Fibroblast of mammary gland (primary cell): ENCODE measurements at regions not wholly inside any gene's neighbourhood (a gene's known extent, or its start where the extent isn't known, plus 50 kb on each side); places are given as distances from the start of the nearest gene placed in this dataset.
"Not testable (repeated sequence)": the region's sequence is repeated elsewhere in the genome, so short reads cannot be mapped to it uniquely, and the experiment has no call there.

Experiments used
- DNase-seq: peaks from one replicate; pipeline ENCODE4 v3.0.0-alpha.2; 2010; ENCODE audit warnings: low read depth
- H3K4me3 ChIP-seq: 2 replicates; pipeline ENCODE4 v1.5.1; 2011; ENCODE audit warnings: low read depth, mild to moderate bottlenecking, low read length, moderate library complexity; ENCODE audit not compliant: control insufficient read depth
- CTCF ChIP-seq: conservative IDR thresholded peaks from 2 replicates; pipeline ENCODE4 v1.5.1; 2011; ENCODE audit warnings: low read depth, low read length, inconsistent platforms; ENCODE audit not compliant: control insufficient read depth, insufficient read depth

GRCh38 chr6:88403486-88403885, 237.3 kb upstream of the CNR1 start:
- no peak overlapping the region for H3K4me3 ChIP-seq
- no peak for TF ChIP-seq CTCF
- no peak for DNase-seq

- no peak for TF ChIP-seq CTCF
- DNase-seq, result no peak
- no peak overlapping the region for H3K4me3 ChIP-seq
Observed at GRCh38 chr6:88402909-88403308, 236.8 kb upstream of the CNR1 start.

- not testable (repeated sequence) for DNase-seq
Observed at GRCh38 chr6:88390998-88391397, 224.9 kb upstream of the CNR1 start.

GRCh38 chr6:88388589-88388988, 222.4 kb upstream of the CNR1 start:
- DNase-seq, result no peak
- TF ChIP-seq CTCF, result no peak
- no peak overlapping the region for H3K4me3 ChIP-seq

More at GRCh38 chr6:88390998-88391397, 224.9 kb upstream of the CNR1 start:
- H3K4me3 ChIP-seq, result not testable (repeated sequence)

- TF ChIP-seq CTCF, result no peak
- DNase-seq, result no peak
- H3K4me3 ChIP-seq, result no peak overlapping the region
Observed at GRCh38 chr6:88386167-88386566, 220.0 kb upstream of the CNR1 start.

- DNase-seq, result no peak
- TF ChIP-seq CTCF, result no peak
- no peak overlapping the region for H3K4me3 ChIP-seq
Observed at GRCh38 chr6:88383183-88383582, 217.0 kb upstream of the CNR1 start.

- no peak overlapping the region for H3K4me3 ChIP-seq
- no peak for DNase-seq
- no peak for TF ChIP-seq CTCF
Observed at GRCh38 chr6:88381289-88381642, 215.1 kb upstream of the CNR1 start.
